ENCODE measurements at regions not wholly inside any gene's neighbourhood (a gene's known extent, or its start where the extent isn't known, plus 50 kb on each side); places are given as distances from the start of the nearest gene placed in this dataset.
"Not testable (repeated sequence)": the region's sequence is repeated elsewhere in the genome, so short reads cannot be mapped to it uniquely, and the experiment has no call there.

- intact Hi-C loops (cut with DNase I): no loop called here
- no peak for DNase-seq
These were observed 152.7 kb downstream of the URI1 start for GRCh38 chr19:30094756-30095140.

DNA sequence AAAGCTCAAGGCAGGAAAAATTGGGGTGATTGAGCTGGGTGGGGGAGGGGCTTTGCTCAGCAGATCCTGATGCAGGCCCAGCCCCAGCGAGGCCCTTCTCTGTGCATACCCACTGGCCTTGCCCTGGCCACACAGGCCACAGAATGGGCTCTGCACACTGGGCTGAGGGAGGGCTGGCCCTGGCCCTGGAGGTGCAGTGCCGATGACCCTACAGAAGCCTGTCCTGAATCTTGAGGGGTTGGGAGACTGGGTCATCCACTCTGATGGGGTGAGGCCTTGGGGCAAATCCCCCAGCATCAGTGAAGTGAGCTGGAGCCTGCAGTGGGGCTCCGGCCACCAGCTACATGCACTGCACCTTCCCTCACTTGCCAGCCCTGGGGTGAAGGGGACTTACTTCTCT lies 153.1 kb downstream of the URI1 start:
- no peak for DNase-seq
- intact Hi-C loops (cut with DNase I): no loop called here

GRCh38 chr19:30096596-30097370 lies 154.7 kb downstream of the URI1 start:
- intact Hi-C loops (cut with DNase I): no loop called here
- DNase-seq: no peak

GRCh38 chr19:30097746-30098280 lies 155.8 kb downstream of the URI1 start:
- intact Hi-C loops (cut with DNase I): no loop called here
- no peak for DNase-seq

GRCh38 chr19:30102239-30102638 lies 160.2 kb downstream of the URI1 start:
- intact Hi-C loops (cut with DNase I): no loop called here
- peak in 9 of 42 donors; percentile 5 to 53 (median 20) for DNase-seq

- peak in 8 of 42 donors; percentile 13 to 55 (median 24) for DNase-seq
- intact Hi-C loops (cut with DNase I): no loop called here
These were observed 160.6 kb downstream of the URI1 start for GRCh38 chr19:30102666-30103065.

GRCh38 chr19:30103981-30104380 lies 161.9 kb downstream of the URI1 start:
- DNase-seq: no peak
- intact Hi-C loops (cut with DNase I): no loop called here

- intact Hi-C loops (cut with DNase I): no loop called here
- DNase-seq: no peak
These were observed 163.3 kb downstream of the URI1 start for GRCh38 chr19:30105316-30105715.

GRCh38 chr19:30105727-30106126 lies 163.7 kb downstream of the URI1 start:
- DNase-seq: no peak
- intact Hi-C loops (cut with DNase I): no loop called here

- intact Hi-C loops (cut with DNase I): no loop called here
- DNase-seq: no peak
These were observed 164.5 kb downstream of the URI1 start for GRCh38 chr19:30106417-30107095.

DNA sequence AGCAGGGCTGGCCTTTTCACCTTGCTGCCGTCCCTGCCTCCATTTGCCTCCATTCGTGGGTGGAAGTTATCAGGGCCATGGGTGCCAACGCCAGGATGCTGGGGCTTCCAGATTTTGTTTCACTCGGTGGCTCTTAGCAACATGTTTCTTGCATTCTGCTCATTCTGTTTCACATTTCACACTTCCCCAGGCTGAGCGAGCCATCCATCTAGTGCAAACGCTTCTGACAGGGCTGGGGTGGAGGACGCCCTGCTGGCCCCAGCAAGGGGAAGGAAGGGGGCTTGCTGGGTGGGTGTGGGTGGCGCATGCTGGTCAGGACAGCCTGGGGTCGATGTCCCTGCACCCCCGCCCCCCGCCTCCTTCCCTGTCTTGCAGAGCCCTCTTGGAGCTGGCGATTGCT lies 165.2 kb downstream of the URI1 start:
- intact Hi-C loops (cut with DNase I): no loop called here
- DNase-seq: no peak

GRCh38 chr19:30109565-30109964 lies 167.5 kb downstream of the URI1 start:
- intact Hi-C loops (cut with DNase I): no loop called here
- no peak for DNase-seq

DNA sequence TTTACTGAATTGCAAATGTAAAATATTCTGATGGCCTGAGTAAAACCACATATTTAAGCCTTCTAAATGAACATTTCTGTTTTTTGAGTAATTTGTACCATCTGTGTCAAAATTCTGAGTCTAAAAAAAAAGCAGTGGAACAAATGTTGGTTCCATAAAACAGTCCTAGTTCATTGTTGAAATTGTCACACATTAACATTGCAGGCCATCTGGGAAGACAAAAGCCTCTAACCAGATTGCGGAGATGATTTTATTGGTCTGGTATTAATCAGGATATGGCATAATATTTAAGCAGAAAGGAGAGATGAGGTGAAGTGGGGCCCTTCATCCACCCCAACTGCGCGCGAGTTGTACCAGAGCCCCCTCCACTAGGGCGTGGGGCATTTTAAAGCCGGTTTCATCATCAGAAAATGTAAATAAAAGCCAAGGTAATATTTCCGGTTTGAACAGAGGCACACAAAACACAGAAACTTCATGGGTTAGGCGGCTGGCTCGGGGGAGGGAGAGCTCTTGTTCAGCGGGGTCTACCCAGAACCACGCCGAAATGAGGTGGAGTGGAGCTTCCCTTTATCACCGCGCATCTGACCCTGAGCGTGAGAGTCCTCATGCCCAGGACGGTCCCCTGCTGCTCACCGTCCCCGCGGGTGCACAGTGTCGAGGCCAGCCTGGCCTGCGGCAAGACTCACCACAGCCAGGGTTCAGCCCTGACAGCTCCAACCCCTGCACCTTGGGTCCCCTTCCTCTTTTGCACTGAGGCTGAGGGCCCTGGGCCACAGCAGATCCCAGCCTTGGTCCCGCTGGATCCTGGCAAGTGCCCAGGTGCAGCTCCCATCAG lies 169.2 kb downstream of the URI1 start:
- DNase-seq: no peak
- intact Hi-C loops (cut with DNase I): no loop called here

DNA sequence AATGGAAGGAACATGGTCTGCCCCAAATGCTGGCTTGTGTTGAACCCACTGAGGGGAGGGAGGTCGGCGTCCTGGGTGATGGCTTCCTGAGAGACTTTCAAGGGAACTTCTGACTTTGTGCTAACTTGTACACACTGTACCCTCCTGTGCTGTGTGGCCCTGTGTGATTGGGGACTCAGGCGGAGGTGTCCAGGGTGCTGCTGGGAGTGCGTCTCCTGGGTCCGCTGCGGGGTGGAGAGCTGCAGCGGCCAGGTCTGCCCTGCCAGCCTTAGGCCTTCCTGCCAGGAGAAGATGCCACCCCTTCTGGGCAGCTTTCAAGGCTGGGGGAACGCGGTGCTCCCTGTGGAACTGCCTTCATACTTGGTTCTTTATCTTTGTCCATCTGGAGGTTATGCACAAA lies 170.1 kb downstream of the URI1 start:
- no peak for DNase-seq
- intact Hi-C loops (cut with DNase I): no loop called here

GRCh38 chr19:30112666-30113065 lies 170.6 kb downstream of the URI1 start:
- intact Hi-C loops (cut with DNase I): no loop called here
- no peak for DNase-seq

GRCh38 chr19:30113186-30113585 lies 171.1 kb downstream of the URI1 start:
- intact Hi-C loops (cut with DNase I): no loop called here

DNA sequence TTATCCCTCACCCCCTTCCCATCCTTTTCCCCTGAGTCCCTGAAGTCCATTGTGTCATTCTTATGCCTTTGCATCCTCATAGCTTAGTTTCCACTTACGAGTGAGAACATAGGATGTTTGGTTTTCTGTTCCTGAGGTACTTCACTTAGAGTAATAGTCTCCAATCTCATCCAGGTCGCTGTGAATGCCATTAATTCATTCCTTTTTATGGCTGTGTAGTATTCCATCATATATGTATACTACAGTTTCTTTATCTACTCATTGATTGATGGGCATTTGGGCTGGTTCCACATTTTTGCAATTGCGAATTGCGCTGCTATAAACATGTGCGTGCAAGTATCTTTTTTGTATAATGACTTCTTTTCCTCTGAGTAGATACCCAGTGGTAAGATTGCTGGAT lies 172.1 kb downstream of the URI1 start:
- intact Hi-C loops (cut with DNase I); DNase-seq: not testable (repeated sequence)

More at GRCh38 chr19:30113186-30113585, 171.1 kb downstream of the URI1 start:
- DNase-seq: no peak

DNA sequence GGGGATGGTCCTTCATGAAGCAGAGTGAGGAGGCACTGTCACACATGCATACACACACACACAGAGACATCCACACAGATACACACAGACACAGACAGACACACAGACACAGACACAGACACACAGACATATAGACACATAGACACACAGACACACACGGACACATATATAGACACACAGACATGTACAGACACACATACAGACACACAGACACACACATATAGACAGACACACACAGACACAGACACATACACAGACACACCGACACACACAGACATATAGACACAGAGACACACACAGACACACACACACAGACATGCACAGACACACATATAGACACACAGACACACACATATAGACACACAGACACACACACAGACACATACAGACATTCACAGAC lies 173.9 kb downstream of the URI1 start:
- DNase-seq: no peak
- intact Hi-C loops (cut with DNase I): no loop called here

DNA sequence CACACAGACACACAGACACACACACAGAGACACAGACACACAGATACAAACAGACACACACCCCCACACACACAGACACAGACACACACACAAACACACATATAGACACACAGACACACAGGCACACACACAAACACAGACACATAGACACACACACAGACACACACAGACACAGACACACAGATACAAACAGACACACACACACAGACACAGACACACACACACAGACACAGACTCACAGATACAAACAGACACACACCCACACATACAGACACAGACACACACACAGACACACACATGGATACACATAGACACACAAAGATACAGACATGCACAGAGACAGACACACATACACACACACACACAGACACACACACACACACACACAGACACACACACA lies 174.5 kb downstream of the URI1 start:
- DNase-seq: no peak
- intact Hi-C loops (cut with DNase I): no loop called here
